ENCODE measurements at regions not wholly inside any gene's neighbourhood (a gene's known extent, or its start where the extent isn't known, plus 50 kb on each side); places are given as distances from the start of the nearest gene placed in this dataset.

- Histone ChIP-seq H3K27me3 (no peaks in the 10 kb centered on the region), H3K9me3 (no peaks in the 10 kb centered on the region), H3K4me3 (no peak overlapping the region), H3K27ac (no peak overlapping the region), H3K36me3 (ENCODE audit: low read depth, missing control alignments) (no peaks in the 10 kb centered on the region), H3K4me1 (no peaks in the 10 kb centered on the region)
- TF ChIP-seq, protein P1, sequence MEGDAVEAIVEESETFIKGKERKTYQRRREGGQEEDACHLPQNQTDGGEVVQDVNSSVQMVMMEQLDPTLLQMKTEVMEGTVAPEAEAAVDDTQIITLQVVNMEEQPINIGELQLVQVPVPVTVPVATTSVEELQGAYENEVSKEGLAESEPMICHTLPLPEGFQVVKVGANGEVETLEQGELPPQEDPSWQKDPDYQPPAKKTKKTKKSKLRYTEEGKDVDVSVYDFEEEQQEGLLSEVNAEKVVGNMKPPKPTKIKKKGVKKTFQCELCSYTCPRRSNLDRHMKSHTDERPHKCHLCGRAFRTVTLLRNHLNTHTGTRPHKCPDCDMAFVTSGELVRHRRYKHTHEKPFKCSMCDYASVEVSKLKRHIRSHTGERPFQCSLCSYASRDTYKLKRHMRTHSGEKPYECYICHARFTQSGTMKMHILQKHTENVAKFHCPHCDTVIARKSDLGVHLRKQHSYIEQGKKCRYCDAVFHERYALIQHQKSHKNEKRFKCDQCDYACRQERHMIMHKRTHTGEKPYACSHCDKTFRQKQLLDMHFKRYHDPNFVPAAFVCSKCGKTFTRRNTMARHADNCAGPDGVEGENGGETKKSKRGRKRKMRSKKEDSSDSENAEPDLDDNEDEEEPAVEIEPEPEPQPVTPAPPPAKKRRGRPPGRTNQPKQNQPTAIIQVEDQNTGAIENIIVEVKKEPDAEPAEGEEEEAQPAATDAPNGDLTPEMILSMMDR (IDR thresholded peaks at IDR 0.05): no peak
- TF ChIP-seq POLR2A (IDR thresholded peaks at IDR 0.05): no peak
- intact Hi-C loops (cut with DNase I; ENCODE audit: low total_unique reads): no loop called here
- 62 to 71% methylated on average over 12 of the region's 12 CpGs for WGBS, 2 donors
- DNase-seq: no peak
Measured at GRCh38 chr13:109309625-109310363, 476.6 kb downstream of the IRS2 start.

DNA sequence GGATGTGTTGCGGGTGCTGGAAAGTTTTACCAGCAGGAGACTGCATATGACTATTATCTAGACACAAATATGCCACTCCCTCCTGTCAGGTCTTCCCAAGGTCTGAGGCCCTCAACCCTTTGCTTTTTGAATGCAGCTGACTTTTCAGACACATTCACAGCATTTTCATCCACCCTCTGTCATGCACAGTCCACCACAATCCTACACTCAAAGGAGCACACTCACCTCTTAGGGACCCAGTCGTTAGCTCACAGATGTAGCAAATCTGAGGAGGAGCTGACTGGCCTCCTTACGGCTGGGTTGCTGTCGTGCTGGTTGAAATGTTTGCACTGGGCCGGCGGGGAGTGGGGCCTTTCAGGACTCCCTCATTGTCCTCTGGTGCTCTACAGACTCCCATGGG, 479.4 kb downstream of the IRS2 start:
- Histone ChIP-seq H3K9me3 (no peaks in the 10 kb centered on the region), H3K27ac (no peak overlapping the region), H3K27me3 (no peaks in the 10 kb centered on the region), H3K4me3 (no peak overlapping the region), H3K36me3 (ENCODE audit: low read depth, missing control alignments) (no peaks in the 10 kb centered on the region), H3K4me1 (no peaks in the 10 kb centered on the region)
- TF ChIP-seq, protein P1 (IDR thresholded peaks at IDR 0.05): no peak
- TF ChIP-seq POLR2A (IDR thresholded peaks at IDR 0.05): no peak
- intact Hi-C loops (cut with DNase I; ENCODE audit: low total_unique reads): no loop called here
- 47 to 65% methylated on average over 6 of the region's 6 CpGs for WGBS, 2 donors
- no peak for DNase-seq

- Histone ChIP-seq H3K4me3 (no peak overlapping the region), H3K27me3 (no peaks in the 10 kb centered on the region), H3K27ac (no peak overlapping the region), H3K36me3 (ENCODE audit: low read depth, missing control alignments) (no peaks in the 10 kb centered on the region), H3K4me1 (no peaks in the 10 kb centered on the region), H3K9me3 (no peaks in the 10 kb centered on the region)
- 80 to 82% methylated on average over 4 to 5 of the region's 5 CpGs for WGBS, 2 donors
- no peak for DNase-seq
- intact Hi-C loops (cut with DNase I; ENCODE audit: low total_unique reads): no loop called here
- no peak for TF ChIP-seq POLR2A (IDR thresholded peaks at IDR 0.05)
- TF ChIP-seq, protein P1 (IDR thresholded peaks at IDR 0.05): no peak
Measured at GRCh38 chr13:109301726-109302125, 484.7 kb downstream of the IRS2 start.

- H3K36me3 ChIP-seq (ENCODE audit: low read depth, missing control alignments): no peaks in the 10 kb centered on the region
- no peak for DNase-seq
- H3K4me1 ChIP-seq: no peaks in the 10 kb centered on the region
- H3K9me3 ChIP-seq: no peaks in the 10 kb centered on the region
- no peak overlapping the region for H3K27ac ChIP-seq
- no peak overlapping the region for H3K4me3 ChIP-seq
- H3K27me3 ChIP-seq: no peaks in the 10 kb centered on the region
- TF ChIP-seq POLR2A (IDR thresholded peaks at IDR 0.05): no peak
- TF ChIP-seq, protein P1 (IDR thresholded peaks at IDR 0.05): no peak
- 87 to 91% methylated on average over 4 of the region's 4 CpGs for WGBS, 2 donors
- intact Hi-C loops (cut with DNase I; ENCODE audit: low total_unique reads): no loop called here
Measured at GRCh38 chr13:109301276-109301675, 485.1 kb downstream of the IRS2 start.

GRCh38 chr13:109297628-109298027, 488.8 kb downstream of the IRS2 start:
- Histone ChIP-seq H3K36me3 (ENCODE audit: low read depth, missing control alignments) (no peaks in the 10 kb centered on the region), H3K4me1 (no peaks in the 10 kb centered on the region), H3K4me3 (no peak overlapping the region), H3K27ac (no peak overlapping the region), H3K9me3 (no peaks in the 10 kb centered on the region), H3K27me3 (no peaks in the 10 kb centered on the region)
- intact Hi-C loops (cut with DNase I; ENCODE audit: low total_unique reads): no loop called here
- WGBS, 2 donors: 88 to 91% methylated on average over 2 of the region's 2 CpGs
- DNase-seq: no peak
- TF ChIP-seq, protein P1 (IDR thresholded peaks at IDR 0.05): no peak
- no peak for TF ChIP-seq POLR2A (IDR thresholded peaks at IDR 0.05)
